ENCODE measurements at regions not wholly inside any gene's neighbourhood (a gene's known extent, or its start where the extent isn't known, plus 50 kb on each side); places are given as distances from the start of the nearest gene placed in this dataset.

DNA sequence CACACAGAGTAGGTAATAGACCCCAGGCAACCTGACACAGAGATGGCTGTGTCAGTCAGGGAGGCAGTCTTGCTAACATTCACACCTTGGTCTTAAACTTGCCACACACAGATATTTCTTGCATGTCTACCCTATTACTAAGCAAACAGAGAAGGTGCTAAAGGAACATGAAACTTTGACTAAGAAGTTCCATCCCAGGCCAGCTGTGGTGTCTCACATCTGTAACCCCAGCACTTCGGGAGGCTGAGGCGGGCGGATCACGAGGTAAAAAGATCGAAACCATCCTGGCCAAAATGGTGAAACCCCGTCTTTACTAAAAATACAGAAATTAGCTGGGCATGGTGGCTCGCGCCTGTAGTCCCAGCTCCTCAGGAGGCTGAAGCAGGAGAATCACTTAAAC lies 222.4 kb upstream of the JARID2 start:
- ChIA-PET CTCF (interaction anchor here (0.8 to 1.7 kb wide), 4 partner anchors 12 to 285 kb away, joined by 3 to 5 read pairs (median 3); no protein-coding TSS in a partner anchor), RAD21 (ENCODE audit: unreplicated experiment) (interaction anchor here (0.7 to 1.8 kb wide), 10 partner anchors 48 to 1567 kb away, joined by 3 to 11 read pairs (median 4); partner anchors contain the start of gene JARID2), SMC1A (ENCODE audit: uncharacterized antibody, unreplicated experiment) (interaction anchor here (0.8 to 2.9 kb wide), 7 partner anchors 18 to 293 kb away, joined by 3 to 17 read pairs (median 3); no protein-coding TSS in a partner anchor), POLR2A (interaction anchor here (0.6 kb wide), 1 partner anchor 225 kb away, joined by 4 read pairs; no protein-coding TSS in a partner anchor)
- in situ Hi-C loops (cut with MboI), result no loop called here
- peak overlapping the region; percentile 48 for H3K4me2 ChIP-seq (ENCODE audit: control insufficient read depth, insufficient read depth)
- intact Hi-C loops (cut with micrococcal nuclease; ENCODE audit: unreplicated experiment), result no loop called here
- ATAC-seq (peak; percentile 94), FAIRE-seq (peak; percentile 99), DNase-seq (ENCODE audit: low read depth, low spot score) (peak; percentile 94)
- no peak overlapping the region for H3K9ac ChIP-seq (ENCODE audit: control insufficient read depth, insufficient read depth, low read length)
- no peaks in the 10 kb centered on the region; the same call in 2 of the 3 replicates for H3K9me3 ChIP-seq (replicated peaks; ENCODE audit: control insufficient read depth, insufficient read depth, low read length)
- H3K79me2 ChIP-seq (ENCODE audit: control insufficient read depth, insufficient read depth, low read length), result no peaks in the 10 kb centered on the region
- peak overlapping the region; percentile 53 for H2AFZ ChIP-seq (ENCODE audit: control insufficient read depth, low read depth, low read length)
- H3K4me1 ChIP-seq (ENCODE audit: control insufficient read depth, insufficient read depth, low read length), result peaks cover 7% of the 10 kb centered on the region
- H3K27ac ChIP-seq (ENCODE audit: control insufficient read depth, insufficient read depth), result peak overlapping the region; percentile 64
- no peaks in the 10 kb centered on the region for H3K27me3 ChIP-seq (replicated peaks in 1 of 2; ENCODE audit: control insufficient read depth in 2 of 2, insufficient read depth in 2 of 2, low read length in 1 of 2)
- WGBS (ENCODE audit: insufficient coverage, insufficient replicate concordance, low lambda C conversion rate, missing lambda C conversion rate), result under 1% methylated on average over 8 of the region's 8 CpGs
- BruUV-seq (replicated peaks), result no TSS peak
- no peak overlapping the region for H3K4me3 ChIP-seq
- H3K36me3 ChIP-seq (ENCODE audit: control insufficient read depth in 2 of 2, insufficient read depth in 2 of 2, low read length in 1 of 2), result no peaks in the 10 kb centered on the region
- H4K20me1 ChIP-seq (ENCODE audit: control insufficient read depth, insufficient read depth), result no peaks in the 10 kb centered on the region
- no peak for TF ChIP-seq MXI1 (IDR thresholded peaks at IDR 0.05; ENCODE audit: low read depth, low read length)
- peak; percentile 66; the same call in 1 of the 2 replicates for TF ChIP-seq ZNF24 (IDR thresholded peaks at IDR 0.05)
- TF ChIP-seq CREB1 (IDR thresholded peaks at IDR 0.05; ENCODE audit: low read depth), result 0 out of 2 replicates have a peak, but pooled peaks have one; percentile 36
- peak; percentile 97 for TF ChIP-seq BACH1 (IDR thresholded peaks at IDR 0.05; ENCODE audit: borderline replicate concordance)
- TF ChIP-seq CHD2 (IDR thresholded peaks at IDR 0.05; ENCODE audit: borderline replicate concordance, low read depth, low read length), result peak; percentile 72; the same call in 1 of the 2 replicates
- TF ChIP-seq, protein P1, sequence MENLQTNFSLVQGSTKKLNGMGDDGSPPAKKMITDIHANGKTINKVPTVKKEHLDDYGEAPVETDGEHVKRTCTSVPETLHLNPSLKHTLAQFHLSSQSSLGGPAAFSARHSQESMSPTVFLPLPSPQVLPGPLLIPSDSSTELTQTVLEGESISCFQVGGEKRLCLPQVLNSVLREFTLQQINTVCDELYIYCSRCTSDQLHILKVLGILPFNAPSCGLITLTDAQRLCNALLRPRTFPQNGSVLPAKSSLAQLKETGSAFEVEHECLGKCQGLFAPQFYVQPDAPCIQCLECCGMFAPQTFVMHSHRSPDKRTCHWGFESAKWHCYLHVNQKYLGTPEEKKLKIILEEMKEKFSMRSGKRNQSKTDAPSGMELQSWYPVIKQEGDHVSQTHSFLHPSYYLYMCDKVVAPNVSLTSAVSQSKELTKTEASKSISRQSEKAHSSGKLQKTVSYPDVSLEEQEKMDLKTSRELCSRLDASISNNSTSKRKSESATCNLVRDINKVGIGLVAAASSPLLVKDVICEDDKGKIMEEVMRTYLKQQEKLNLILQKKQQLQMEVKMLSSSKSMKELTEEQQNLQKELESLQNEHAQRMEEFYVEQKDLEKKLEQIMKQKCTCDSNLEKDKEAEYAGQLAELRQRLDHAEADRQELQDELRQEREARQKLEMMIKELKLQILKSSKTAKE (IDR thresholded peaks at IDR 0.05; ENCODE audit: low read depth, poor library complexity, severe bottlenecking), result peak; percentile 99
- peak; percentile 92 for TF ChIP-seq IKZF1 (conservative IDR thresholded peaks at IDR 0.05)
- TF ChIP-seq, protein P2, sequence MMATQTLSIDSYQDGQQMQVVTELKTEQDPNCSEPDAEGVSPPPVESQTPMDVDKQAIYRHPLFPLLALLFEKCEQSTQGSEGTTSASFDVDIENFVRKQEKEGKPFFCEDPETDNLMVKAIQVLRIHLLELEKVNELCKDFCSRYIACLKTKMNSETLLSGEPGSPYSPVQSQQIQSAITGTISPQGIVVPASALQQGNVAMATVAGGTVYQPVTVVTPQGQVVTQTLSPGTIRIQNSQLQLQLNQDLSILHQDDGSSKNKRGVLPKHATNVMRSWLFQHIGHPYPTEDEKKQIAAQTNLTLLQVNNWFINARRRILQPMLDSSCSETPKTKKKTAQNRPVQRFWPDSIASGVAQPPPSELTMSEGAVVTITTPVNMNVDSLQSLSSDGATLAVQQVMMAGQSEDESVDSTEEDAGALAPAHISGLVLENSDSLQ (IDR thresholded peaks at IDR 0.05), result peak; percentile 94
- peak; percentile 79 for TF ChIP-seq BCL11A (IDR thresholded peaks at IDR 0.05; ENCODE audit: low read depth, low read length)
- TF ChIP-seq ZNF217 (IDR thresholded peaks at IDR 0.05), result peak; percentile 81
- TF ChIP-seq POLR2AphosphoS5 (IDR thresholded peaks at IDR 0.05; ENCODE audit: low read length), result peak; percentile 42; the same call in 1 of the 2 replicates
- TF ChIP-seq JUNB (IDR thresholded peaks at IDR 0.05), result peak; percentile 57
- TF ChIP-seq ZBED1 (IDR thresholded peaks at IDR 0.05; ENCODE audit: borderline replicate concordance), result peak; percentile 82; the same call in 1 of the 2 replicates
- no peak for TF ChIP-seq NFXL1 (IDR thresholded peaks at IDR 0.05; ENCODE audit: borderline replicate concordance)
- 0 out of 2 replicates have a peak, but pooled peaks have one; percentile 23 for TF ChIP-seq MEF2A (IDR thresholded peaks at IDR 0.05; ENCODE audit: insufficient read depth, low read depth, low read length)
- peak; percentile 88 for TF ChIP-seq ATF7 (IDR thresholded peaks at IDR 0.05; ENCODE audit: low read depth)
- TF ChIP-seq PML (IDR thresholded peaks at IDR 0.05; ENCODE audit: low read length), result 0 out of 2 replicates have a peak, but pooled peaks have one; percentile 39
- TF ChIP-seq MEF2B (IDR thresholded peaks at IDR 0.05; ENCODE audit: partially characterized antibody, poor library complexity, severe bottlenecking), result peak; percentile 79
- peak; percentile 62 for TF ChIP-seq SP1 (IDR thresholded peaks at IDR 0.05; ENCODE audit: low read depth, low read length)
- TF ChIP-seq, protein P3, sequence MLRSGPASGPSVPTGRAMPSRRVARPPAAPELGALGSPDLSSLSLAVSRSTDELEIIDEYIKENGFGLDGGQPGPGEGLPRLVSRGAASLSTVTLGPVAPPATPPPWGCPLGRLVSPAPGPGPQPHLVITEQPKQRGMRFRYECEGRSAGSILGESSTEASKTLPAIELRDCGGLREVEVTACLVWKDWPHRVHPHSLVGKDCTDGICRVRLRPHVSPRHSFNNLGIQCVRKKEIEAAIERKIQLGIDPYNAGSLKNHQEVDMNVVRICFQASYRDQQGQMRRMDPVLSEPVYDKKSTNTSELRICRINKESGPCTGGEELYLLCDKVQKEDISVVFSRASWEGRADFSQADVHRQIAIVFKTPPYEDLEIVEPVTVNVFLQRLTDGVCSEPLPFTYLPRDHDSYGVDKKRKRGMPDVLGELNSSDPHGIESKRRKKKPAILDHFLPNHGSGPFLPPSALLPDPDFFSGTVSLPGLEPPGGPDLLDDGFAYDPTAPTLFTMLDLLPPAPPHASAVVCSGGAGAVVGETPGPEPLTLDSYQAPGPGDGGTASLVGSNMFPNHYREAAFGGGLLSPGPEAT (IDR thresholded peaks at IDR 0.05; ENCODE audit: low read depth), result peak; percentile 88
- TF ChIP-seq NBN (IDR thresholded peaks at IDR 0.05), result 0 out of 2 replicates have a peak, but pooled peaks have one; percentile 81
- peak; percentile 75; the same call in 1 of the 2 replicates for TF ChIP-seq PAX5 (IDR thresholded peaks at IDR 0.05; ENCODE audit: borderline replicate concordance, low read depth, low read length)
- TF ChIP-seq RELA (IDR thresholded peaks at IDR 0.05; ENCODE audit: borderline replicate concordance, partially characterized antibody), result peak; percentile 24

Data from GM12878 (cell line).